Upper lobe of left lung (tissue), 6 donors: ENCODE measurements at regions not wholly inside any gene's neighbourhood (a gene's known extent, or its start where the extent isn't known, plus 50 kb on each side); places are given as distances from the start of the nearest gene placed in this dataset.
A peak's percentile ranks its signal among the peaks of the same experiment; 100 is the strongest.

Experiments used
- ATAC-seq, 2 donors: fragments of 200-7000 bp; cut with Tn5 transposase; one replicate each; pipeline ENCODE4 v1.9.1; 2022; ENCODE audit warnings: mild to moderate bottlenecking in 2 of 2, moderate library complexity in 2 of 2; ENCODE audit not compliant: low FRiP score in 2 of 2
- DNase-seq, 2 donors: peaks; one replicate each; pipeline ENCODE4 v3.0.0-alpha.2; 2019 to 2020
- H3K27ac ChIP-seq, 4 donors: fragments of 200-600 bp; sonication (generic); one replicate each; pipeline ENCODE4 v1.5.1; 2016 to 2019
- H3K27me3 ChIP-seq, 4 donors: fragments of 200-600 bp; sonication (generic); one replicate each; pipeline ENCODE4 v1.5.1; 2017 to 2019
- H3K36me3 ChIP-seq, 4 donors: fragments of 200-600 bp; sonication (generic); one replicate each; pipeline ENCODE4 v1.5.1; 2016 to 2019
- H3K4me1 ChIP-seq, 4 donors: fragments of 200-600 bp; sonication (generic); one replicate each; pipeline ENCODE4 v1.5.1; 2018 to 2019
- H3K4me3 ChIP-seq, 4 donors: fragments of 200-600 bp; sonication (generic); one replicate each; pipeline ENCODE4 v1.5.1; 2017 to 2019; ENCODE audit warnings: mild to moderate bottlenecking in 2 of 4, moderate library complexity in 1 of 4
- H3K9me3 ChIP-seq, 4 donors: fragments of 200-600 bp; sonication (generic); one replicate each; pipeline ENCODE4 v1.5.1; 2018 to 2019
- EP300 ChIP-seq, 4 donors: sonication (generic); formaldehyde crosslinking; IDR thresholded peaks; one replicate each; pipeline ENCODE4 v1.5.1; 2017; ENCODE audit warnings: antibody characterized with exemption in 4 of 4, control low read depth in 2 of 4
- POLR2A ChIP-seq, 4 donors: fragments of 450-650 bp; IDR thresholded peaks; one replicate each; pipeline ENCODE4 v1.5.1; 2016 to 2017; ENCODE audit warnings: antibody characterized with exemption in 4 of 4, mild to moderate bottlenecking in 2 of 4
- POLR2AphosphoS5 ChIP-seq, 2 donors: sonication (generic); formaldehyde crosslinking; IDR thresholded peaks; one replicate each; pipeline ENCODE4 v1.5.1; 2017; ENCODE audit warnings: antibody characterized with exemption in 2 of 2
- WGBS, 2 donors: methylation state at CpG; one replicate each; pipeline ENCODE4 v1.1.5; 2017 to 2018; 5-methylcytosine and 5-hydroxymethylcytosine counted together
- TF ChIP-seq, protein P1 (sequence below), 6 experiments: fragments of 450-650 bp in 4 of 6; fragments of 200-600 bp in 2 of 6; sonication (generic) in 2 of 6; IDR thresholded peaks; one replicate each; pipeline ENCODE4 v1.5.1; 2016 to 2019; ENCODE audit warnings: antibody characterized with exemption in 6 of 6
- donor health status: DM: no; HTN: no; CAD: no; lungs with moderate emphysema.
- donor health status: DM: no; HTN: yes; CAD: no; lungs with severe emphysema.

DNA sequence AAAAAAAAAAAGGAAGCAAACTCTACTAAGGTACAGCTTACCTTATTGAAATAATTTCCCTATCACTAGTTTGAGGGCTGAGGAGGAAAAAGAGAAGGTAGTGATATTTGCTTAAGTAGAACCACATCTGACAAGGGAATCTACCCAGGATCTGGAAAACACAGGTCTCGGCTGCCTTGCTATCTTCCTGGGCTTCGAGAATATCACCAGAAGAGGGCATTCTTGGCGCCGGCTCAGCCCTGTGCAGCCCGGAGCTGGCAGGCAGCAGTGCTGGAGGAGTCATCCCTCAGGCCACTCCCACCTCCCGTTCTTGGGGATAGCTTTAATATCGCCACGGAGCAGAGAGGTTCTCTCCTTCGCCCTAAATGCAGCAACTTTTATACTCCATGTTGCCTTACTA is 1181.2 kb downstream of the VRK1 start:
- peak overlapping the region; percentile 3 to 52 (median 44) for H3K4me3 ChIP-seq
- WGBS, 2 donors, result 0 to 3% methylated on average over 9 of the region's 9 CpGs
- ATAC-seq, result peak; percentile 82 to 89

DNA sequence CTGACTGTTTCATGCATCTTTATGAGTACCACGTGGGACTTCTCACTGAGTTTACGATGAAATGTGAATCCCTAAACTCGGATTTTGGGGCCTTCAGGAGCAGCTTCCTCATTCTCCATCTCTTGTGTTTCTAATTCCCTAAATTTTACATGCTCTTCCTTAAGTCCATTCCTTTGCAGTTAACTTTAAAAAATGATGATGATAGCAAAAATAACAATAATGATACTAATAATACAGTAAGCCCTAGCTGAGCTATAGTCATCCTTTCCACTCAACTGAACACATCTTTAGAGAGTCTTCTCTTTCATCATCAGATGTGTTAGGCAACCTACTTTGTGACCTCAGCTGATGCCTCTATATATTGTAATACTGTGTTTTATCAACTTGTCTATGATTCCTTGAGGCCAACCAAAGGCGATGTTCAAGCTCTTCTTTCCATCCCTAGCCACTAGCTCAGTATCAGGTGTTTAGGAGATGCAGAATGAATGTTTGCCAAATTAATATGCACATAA is 1196.4 kb downstream of the VRK1 start:
- ATAC-seq, result no peak
- Histone ChIP-seq H3K4me1 (no peaks in the 10 kb centered on the region), H3K9me3 (no peaks in the 10 kb centered on the region), H3K27me3 (no peaks in the 10 kb centered on the region), H3K27ac (no peak overlapping the region), H3K4me3 (no peak overlapping the region), H3K36me3 (no peaks in the 10 kb centered on the region)
- DNase-seq, result no peak
- WGBS, 2 donors, result 85 to 86% methylated on average over 4 of the region's 4 CpGs
- TF ChIP-seq POLR2AphosphoS5 (IDR thresholded peaks at IDR 0.05) (no peak), POLR2A (IDR thresholded peaks at IDR 0.05) (no peak), EP300 (IDR thresholded peaks at IDR 0.05) (no peak)
- TF ChIP-seq, protein P1, sequence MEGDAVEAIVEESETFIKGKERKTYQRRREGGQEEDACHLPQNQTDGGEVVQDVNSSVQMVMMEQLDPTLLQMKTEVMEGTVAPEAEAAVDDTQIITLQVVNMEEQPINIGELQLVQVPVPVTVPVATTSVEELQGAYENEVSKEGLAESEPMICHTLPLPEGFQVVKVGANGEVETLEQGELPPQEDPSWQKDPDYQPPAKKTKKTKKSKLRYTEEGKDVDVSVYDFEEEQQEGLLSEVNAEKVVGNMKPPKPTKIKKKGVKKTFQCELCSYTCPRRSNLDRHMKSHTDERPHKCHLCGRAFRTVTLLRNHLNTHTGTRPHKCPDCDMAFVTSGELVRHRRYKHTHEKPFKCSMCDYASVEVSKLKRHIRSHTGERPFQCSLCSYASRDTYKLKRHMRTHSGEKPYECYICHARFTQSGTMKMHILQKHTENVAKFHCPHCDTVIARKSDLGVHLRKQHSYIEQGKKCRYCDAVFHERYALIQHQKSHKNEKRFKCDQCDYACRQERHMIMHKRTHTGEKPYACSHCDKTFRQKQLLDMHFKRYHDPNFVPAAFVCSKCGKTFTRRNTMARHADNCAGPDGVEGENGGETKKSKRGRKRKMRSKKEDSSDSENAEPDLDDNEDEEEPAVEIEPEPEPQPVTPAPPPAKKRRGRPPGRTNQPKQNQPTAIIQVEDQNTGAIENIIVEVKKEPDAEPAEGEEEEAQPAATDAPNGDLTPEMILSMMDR (IDR thresholded peaks at IDR 0.05), result no peak

More for the DNA sequence above, 1181.2 kb downstream of the VRK1 start:
- Histone ChIP-seq H3K9me3 (no peaks in the 10 kb centered on the region), H3K27ac (peak overlapping the region; percentile 57 to 83 (median 74)), H3K36me3 (no peaks in the 10 kb centered on the region), H3K4me1 (peaks cover 0 to 26% (median 11%) of the 10 kb centered on the region in 4 donors), H3K27me3 (no peaks in the 10 kb centered on the region)
- TF ChIP-seq, protein P1 (IDR thresholded peaks at IDR 0.05), result peak in 2 of 6 experiments; percentile 4 to 34
- TF ChIP-seq EP300 (IDR thresholded peaks at IDR 0.05), result no peak
- no peak for TF ChIP-seq POLR2AphosphoS5 (IDR thresholded peaks at IDR 0.05)
- no peak for TF ChIP-seq POLR2A (IDR thresholded peaks at IDR 0.05)
- peak; percentile 76 to 84 for DNase-seq

DNA sequence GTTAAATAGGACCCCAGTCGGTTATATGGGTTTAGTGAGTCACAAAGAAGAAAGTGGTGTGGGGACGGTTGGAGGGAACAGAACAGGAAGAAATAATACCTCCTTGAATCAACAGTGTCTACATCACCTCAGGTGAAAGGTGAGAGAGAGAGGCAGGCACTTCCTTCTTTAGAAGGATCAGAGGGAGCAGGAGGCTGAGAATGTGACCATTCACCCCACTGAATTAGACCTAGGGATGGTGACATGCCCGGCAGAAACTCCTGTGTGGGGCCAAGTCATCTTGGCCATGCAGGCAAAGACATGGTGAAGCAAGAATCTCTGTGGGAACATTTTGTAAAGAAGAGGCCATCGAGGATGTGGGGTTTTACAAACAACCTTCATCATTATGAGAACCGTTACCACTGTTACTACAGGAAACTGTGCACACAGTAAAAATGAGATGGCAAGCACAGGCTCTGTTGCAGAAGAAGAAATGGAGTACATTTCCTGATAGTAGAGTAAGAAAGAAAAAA is 1196.9 kb downstream of the VRK1 start:
- 62 to 69% methylated on average over 5 of the region's 5 CpGs for WGBS, 2 donors
- Histone ChIP-seq H3K9me3 (no peaks in the 10 kb centered on the region), H3K27ac (no peak overlapping the region), H3K27me3 (no peaks in the 10 kb centered on the region), H3K4me1 (no peaks in the 10 kb centered on the region), H3K4me3 (no peak overlapping the region), H3K36me3 (no peaks in the 10 kb centered on the region)
- ATAC-seq, result no peak
- no peak for DNase-seq
- no peak for TF ChIP-seq POLR2A (IDR thresholded peaks at IDR 0.05)
- no peak for TF ChIP-seq EP300 (IDR thresholded peaks at IDR 0.05)
- TF ChIP-seq POLR2AphosphoS5 (IDR thresholded peaks at IDR 0.05), result no peak
- TF ChIP-seq, protein P1 (IDR thresholded peaks at IDR 0.05), result no peak

DNA sequence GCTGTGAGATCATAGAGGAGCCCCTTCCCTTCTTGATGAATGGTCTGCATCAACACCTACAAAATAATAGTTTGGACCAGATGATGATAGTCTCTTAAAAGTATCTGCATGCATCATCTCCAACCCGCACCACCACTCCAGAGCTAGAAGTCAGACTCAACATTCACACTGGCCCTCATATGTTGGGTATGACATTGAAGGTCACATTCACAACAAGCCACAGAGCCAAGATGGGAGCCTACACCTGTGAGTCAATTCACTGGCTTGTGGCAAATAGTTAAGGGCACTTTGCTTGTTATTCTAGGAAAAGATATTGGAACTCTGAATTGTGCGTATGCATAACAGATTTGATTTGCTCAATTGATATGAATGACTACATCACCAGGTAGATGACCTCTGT is 1197.9 kb downstream of the VRK1 start:
- 97 to 100% methylated on average over 2 of the region's 2 CpGs for WGBS, 2 donors
- Histone ChIP-seq H3K4me1 (no peaks in the 10 kb centered on the region), H3K9me3 (no peaks in the 10 kb centered on the region), H3K4me3 (no peak overlapping the region), H3K27ac (peak overlapping the region in 1 of 4 donors; percentile 22), H3K36me3 (no peaks in the 10 kb centered on the region), H3K27me3 (no peaks in the 10 kb centered on the region)
- TF ChIP-seq POLR2AphosphoS5 (IDR thresholded peaks at IDR 0.05), result no peak
- TF ChIP-seq, protein P1 (IDR thresholded peaks at IDR 0.05), result no peak
- TF ChIP-seq EP300 (IDR thresholded peaks at IDR 0.05), result no peak
- no peak for TF ChIP-seq POLR2A (IDR thresholded peaks at IDR 0.05)
- ATAC-seq (no peak), DNase-seq (no peak)

DNA sequence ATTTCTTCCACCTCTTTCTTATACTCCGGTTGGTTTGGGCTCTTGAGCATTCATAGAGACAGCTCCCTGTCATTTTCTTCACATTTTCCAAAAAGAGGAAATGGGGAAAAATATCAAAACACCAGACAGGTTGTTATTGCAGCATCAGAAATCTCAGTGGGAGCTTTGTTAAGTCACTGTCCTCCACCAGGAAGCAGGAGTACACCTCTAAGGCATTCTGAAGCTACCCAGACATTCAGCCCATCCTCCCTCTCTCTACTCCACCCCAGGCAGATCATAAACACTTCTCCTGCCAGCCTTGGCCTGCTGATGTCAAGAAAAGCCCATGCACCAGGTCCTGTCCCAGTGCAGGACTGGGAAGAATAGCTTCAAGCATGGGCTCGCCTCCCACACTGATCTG is 1198.3 kb downstream of the VRK1 start:
- TF ChIP-seq, protein P1 (IDR thresholded peaks at IDR 0.05), result no peak
- TF ChIP-seq POLR2A (IDR thresholded peaks at IDR 0.05), result no peak
- no peak for TF ChIP-seq POLR2AphosphoS5 (IDR thresholded peaks at IDR 0.05)
- TF ChIP-seq EP300 (IDR thresholded peaks at IDR 0.05), result no peak
- WGBS, 2 donors, result 83 to 97% methylated on average over 2 of the region's 2 CpGs
- no peaks in the 10 kb centered on the region for H3K27me3 ChIP-seq
- H3K36me3 ChIP-seq, result no peaks in the 10 kb centered on the region
- ATAC-seq, result no peak
- no peaks in the 10 kb centered on the region for H3K4me1 ChIP-seq
- no peak for DNase-seq
- H3K4me3 ChIP-seq, result no peak overlapping the region
- no peak overlapping the region for H3K27ac ChIP-seq
- no peaks in the 10 kb centered on the region for H3K9me3 ChIP-seq
